ENCODE measurements at regions not wholly inside any gene's neighbourhood (a gene's known extent, or its start where the extent isn't known, plus 50 kb on each side); places are given as distances from the start of the nearest gene placed in this dataset.

GRCh38 chr3:124512881-124513609 is 217.2 kb upstream of the UMPS start (continued):
- TF ChIP-seq, protein P1, sequence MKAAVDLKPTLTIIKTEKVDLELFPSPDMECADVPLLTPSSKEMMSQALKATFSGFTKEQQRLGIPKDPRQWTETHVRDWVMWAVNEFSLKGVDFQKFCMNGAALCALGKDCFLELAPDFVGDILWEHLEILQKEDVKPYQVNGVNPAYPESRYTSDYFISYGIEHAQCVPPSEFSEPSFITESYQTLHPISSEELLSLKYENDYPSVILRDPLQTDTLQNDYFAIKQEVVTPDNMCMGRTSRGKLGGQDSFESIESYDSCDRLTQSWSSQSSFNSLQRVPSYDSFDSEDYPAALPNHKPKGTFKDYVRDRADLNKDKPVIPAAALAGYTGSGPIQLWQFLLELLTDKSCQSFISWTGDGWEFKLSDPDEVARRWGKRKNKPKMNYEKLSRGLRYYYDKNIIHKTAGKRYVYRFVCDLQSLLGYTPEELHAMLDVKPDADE (CRISPR knock-in tag; IDR thresholded peaks at IDR 0.05): no peak
- TF ChIP-seq FOXA3 (CRISPR knock-in tag; IDR thresholded peaks at IDR 0.05): peak; percentile 93
- TF ChIP-seq RXRB (CRISPR knock-in tag; IDR thresholded peaks at IDR 0.05; ENCODE audit: borderline replicate concordance): peak; percentile 40; the same call in 1 of the 2 replicates
- TF ChIP-seq, protein P2, sequence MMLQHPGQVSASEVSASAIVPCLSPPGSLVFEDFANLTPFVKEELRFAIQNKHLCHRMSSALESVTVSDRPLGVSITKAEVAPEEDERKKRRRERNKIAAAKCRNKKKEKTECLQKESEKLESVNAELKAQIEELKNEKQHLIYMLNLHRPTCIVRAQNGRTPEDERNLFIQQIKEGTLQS (CRISPR knock-in tag; IDR thresholded peaks at IDR 0.05): 0 out of 2 replicates have a peak, but pooled peaks have one; percentile 26
- no peak for TF ChIP-seq ZNF143 (CRISPR knock-in tag; IDR thresholded peaks at IDR 0.05)
- TF ChIP-seq ZNF740 (CRISPR knock-in tag; IDR thresholded peaks at IDR 0.05): no peak
- no peak for TF ChIP-seq FOXP1 (IDR thresholded peaks at IDR 0.05)
- 0 out of 2 replicates have a peak, but pooled peaks have one; percentile 39 for TF ChIP-seq FOXP1 (CRISPR knock-in tag; IDR thresholded peaks at IDR 0.05)
- peak; percentile 66 for TF ChIP-seq RARA (CRISPR knock-in tag; IDR thresholded peaks at IDR 0.05)
- TF ChIP-seq, protein P3, sequence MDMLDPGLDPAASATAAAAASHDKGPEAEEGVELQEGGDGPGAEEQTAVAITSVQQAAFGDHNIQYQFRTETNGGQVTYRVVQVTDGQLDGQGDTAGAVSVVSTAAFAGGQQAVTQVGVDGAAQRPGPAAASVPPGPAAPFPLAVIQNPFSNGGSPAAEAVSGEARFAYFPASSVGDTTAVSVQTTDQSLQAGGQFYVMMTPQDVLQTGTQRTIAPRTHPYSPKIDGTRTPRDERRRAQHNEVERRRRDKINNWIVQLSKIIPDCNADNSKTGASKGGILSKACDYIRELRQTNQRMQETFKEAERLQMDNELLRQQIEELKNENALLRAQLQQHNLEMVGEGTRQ (IDR thresholded peaks at IDR 0.05; ENCODE audit: low read depth, low read length): no peak
- TF ChIP-seq, protein P3 (CRISPR knock-in tag; IDR thresholded peaks at IDR 0.05; ENCODE audit: borderline replicate concordance): no peak
- TF ChIP-seq, protein P4, sequence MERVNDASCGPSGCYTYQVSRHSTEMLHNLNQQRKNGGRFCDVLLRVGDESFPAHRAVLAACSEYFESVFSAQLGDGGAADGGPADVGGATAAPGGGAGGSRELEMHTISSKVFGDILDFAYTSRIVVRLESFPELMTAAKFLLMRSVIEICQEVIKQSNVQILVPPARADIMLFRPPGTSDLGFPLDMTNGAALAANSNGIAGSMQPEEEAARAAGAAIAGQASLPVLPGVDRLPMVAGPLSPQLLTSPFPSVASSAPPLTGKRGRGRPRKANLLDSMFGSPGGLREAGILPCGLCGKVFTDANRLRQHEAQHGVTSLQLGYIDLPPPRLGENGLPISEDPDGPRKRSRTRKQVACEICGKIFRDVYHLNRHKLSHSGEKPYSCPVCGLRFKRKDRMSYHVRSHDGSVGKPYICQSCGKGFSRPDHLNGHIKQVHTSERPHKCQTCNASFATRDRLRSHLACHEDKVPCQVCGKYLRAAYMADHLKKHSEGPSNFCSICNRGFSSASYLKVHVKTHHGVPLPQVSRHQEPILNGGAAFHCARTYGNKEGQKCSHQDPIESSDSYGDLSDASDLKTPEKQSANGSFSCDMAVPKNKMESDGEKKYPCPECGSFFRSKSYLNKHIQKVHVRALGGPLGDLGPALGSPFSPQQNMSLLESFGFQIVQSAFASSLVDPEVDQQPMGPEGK (CRISPR knock-in tag; IDR thresholded peaks at IDR 0.05): peak; percentile 77
- peak; percentile 93 for TF ChIP-seq NFE2L2 (IDR thresholded peaks at IDR 0.05; ENCODE audit: low read length)
- TF ChIP-seq KDM3A (CRISPR knock-in tag; IDR thresholded peaks at IDR 0.05; ENCODE audit: low read depth): no peak
- no peak for TF ChIP-seq PHF5A (CRISPR knock-in tag; IDR thresholded peaks at IDR 0.05; ENCODE audit: low read depth, unreplicated experiment)
- TF ChIP-seq SALL1 (CRISPR knock-in tag; IDR thresholded peaks at IDR 0.05): peak; percentile 43; the same call in 1 of the 2 replicates
- no peak for TF ChIP-seq KAT8 (CRISPR knock-in tag; IDR thresholded peaks at IDR 0.05)
- TF ChIP-seq ARID5B (CRISPR knock-in tag; IDR thresholded peaks at IDR 0.05): peak; percentile 69
- TF ChIP-seq NFYB (CRISPR knock-in tag; IDR thresholded peaks at IDR 0.05): no peak
- TF ChIP-seq ZNF614 (CRISPR knock-in tag; IDR thresholded peaks at IDR 0.05; ENCODE audit: borderline replicate concordance): no peak

Measured in HepG2 (cell line).